ENCODE measurements at regions not wholly inside any gene's neighbourhood (a gene's known extent, or its start where the extent isn't known, plus 50 kb on each side); places are given as distances from the start of the nearest gene placed in this dataset.

DNA sequence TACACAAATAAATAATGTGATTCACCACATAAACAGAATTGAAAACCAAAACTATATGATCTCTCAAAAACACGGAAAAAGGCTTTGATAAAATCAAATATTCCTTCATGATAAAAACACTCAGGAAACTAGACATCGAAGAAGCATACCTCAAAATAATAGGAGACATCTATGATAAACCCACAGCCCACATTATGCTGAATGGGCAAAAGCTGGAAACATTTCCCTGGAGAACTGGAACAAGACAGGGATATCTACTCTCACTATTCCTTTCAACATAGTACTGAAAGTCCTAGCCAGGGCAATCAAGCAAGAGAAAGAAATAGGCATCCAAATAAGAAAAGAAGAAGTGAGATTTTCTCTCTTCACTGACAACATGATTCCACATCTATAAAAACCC, 371.5 kb upstream of the ATXN7L3B start:
- no TSS peak for BruUV-seq (replicated peaks)
- POLR2A ChIA-PET (ENCODE audit: low non-redundant PET): no interaction called here

DNA sequence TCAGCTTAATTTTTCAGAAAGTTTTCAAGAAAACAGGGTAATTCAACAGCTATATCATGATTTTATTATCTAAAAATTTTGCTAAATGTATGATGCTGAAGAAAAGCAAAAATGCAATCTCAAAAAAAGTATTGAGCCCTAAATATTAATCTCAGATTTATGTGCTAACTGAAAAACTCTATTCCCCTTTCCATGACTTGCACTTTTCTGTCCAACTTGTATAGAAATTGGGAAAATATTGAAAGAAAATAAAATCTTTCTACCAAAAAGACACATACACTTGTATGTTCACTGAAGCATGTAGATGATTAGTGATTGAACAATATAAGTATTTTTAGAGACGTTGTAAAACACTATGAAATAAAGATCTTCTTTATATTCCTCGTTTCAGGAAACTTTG, 368.0 kb upstream of the ATXN7L3B start:
- Histone ChIP-seq H3K36me3 (ENCODE audit: insufficient read depth, low read length, poor library complexity, severe bottlenecking) (no peaks in the 10 kb centered on the region), H3K27me3 (replicated peaks; ENCODE audit: insufficient read depth, low read depth, low read length, poor library complexity) (no peaks in the 10 kb centered on the region), H3K4me1 (ENCODE audit: insufficient read depth, low read length, poor library complexity, severe bottlenecking) (no peaks in the 10 kb centered on the region), H3K9me3 (ENCODE audit: low read depth, low read length, poor library complexity, severe bottlenecking) (no peaks in the 10 kb centered on the region), H3K27ac (ENCODE audit: low read depth, low read length, poor library complexity, severe bottlenecking) (no peak overlapping the region), H3K4me3 (ENCODE audit: low read depth, low read length, poor library complexity, severe bottlenecking) (no peak overlapping the region)
- POLR2A ChIA-PET (ENCODE audit: low non-redundant PET): no interaction called here
- CTCF ChIA-PET: no interaction called here
- DNase-seq (ENCODE audit: low spot score): no peak
- no TSS peak for BruUV-seq (replicated peaks)
- intact Hi-C loops (cut with micrococcal nuclease; ENCODE audit: unreplicated experiment): no loop called here
- TF ChIP-seq, protein P1, sequence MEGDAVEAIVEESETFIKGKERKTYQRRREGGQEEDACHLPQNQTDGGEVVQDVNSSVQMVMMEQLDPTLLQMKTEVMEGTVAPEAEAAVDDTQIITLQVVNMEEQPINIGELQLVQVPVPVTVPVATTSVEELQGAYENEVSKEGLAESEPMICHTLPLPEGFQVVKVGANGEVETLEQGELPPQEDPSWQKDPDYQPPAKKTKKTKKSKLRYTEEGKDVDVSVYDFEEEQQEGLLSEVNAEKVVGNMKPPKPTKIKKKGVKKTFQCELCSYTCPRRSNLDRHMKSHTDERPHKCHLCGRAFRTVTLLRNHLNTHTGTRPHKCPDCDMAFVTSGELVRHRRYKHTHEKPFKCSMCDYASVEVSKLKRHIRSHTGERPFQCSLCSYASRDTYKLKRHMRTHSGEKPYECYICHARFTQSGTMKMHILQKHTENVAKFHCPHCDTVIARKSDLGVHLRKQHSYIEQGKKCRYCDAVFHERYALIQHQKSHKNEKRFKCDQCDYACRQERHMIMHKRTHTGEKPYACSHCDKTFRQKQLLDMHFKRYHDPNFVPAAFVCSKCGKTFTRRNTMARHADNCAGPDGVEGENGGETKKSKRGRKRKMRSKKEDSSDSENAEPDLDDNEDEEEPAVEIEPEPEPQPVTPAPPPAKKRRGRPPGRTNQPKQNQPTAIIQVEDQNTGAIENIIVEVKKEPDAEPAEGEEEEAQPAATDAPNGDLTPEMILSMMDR (conservative IDR thresholded peaks at IDR 0.05; ENCODE audit: low read depth, low read length): no peak
- no peak for TF ChIP-seq EZH2 (IDR thresholded peaks at IDR 0.05; ENCODE audit: borderline replicate concordance, low read depth, low read length, poor library complexity, severe bottlenecking)

More for the DNA sequence above, 371.5 kb upstream of the ATXN7L3B start:
- Histone ChIP-seq H3K27ac (ENCODE audit: low read depth, low read length, poor library complexity, severe bottlenecking) (no peak overlapping the region), H3K27me3 (replicated peaks; ENCODE audit: insufficient read depth, low read depth, low read length, poor library complexity) (no peaks in the 10 kb centered on the region), H3K4me3 (ENCODE audit: low read depth, low read length, poor library complexity, severe bottlenecking) (no peak overlapping the region), H3K9me3 (ENCODE audit: low read depth, low read length, poor library complexity, severe bottlenecking) (no peaks in the 10 kb centered on the region), H3K4me1 (ENCODE audit: insufficient read depth, low read length, poor library complexity, severe bottlenecking) (no peaks in the 10 kb centered on the region), H3K36me3 (ENCODE audit: insufficient read depth, low read length, poor library complexity, severe bottlenecking) (no peaks in the 10 kb centered on the region)
- intact Hi-C loops (cut with micrococcal nuclease; ENCODE audit: unreplicated experiment): no loop called here
- CTCF ChIA-PET: no interaction called here
- no peak for DNase-seq (ENCODE audit: low spot score)
- TF ChIP-seq EZH2 (IDR thresholded peaks at IDR 0.05; ENCODE audit: borderline replicate concordance, low read depth, low read length, poor library complexity, severe bottlenecking): no peak
- TF ChIP-seq, protein P1 (conservative IDR thresholded peaks at IDR 0.05; ENCODE audit: low read depth, low read length): no peak

DNA sequence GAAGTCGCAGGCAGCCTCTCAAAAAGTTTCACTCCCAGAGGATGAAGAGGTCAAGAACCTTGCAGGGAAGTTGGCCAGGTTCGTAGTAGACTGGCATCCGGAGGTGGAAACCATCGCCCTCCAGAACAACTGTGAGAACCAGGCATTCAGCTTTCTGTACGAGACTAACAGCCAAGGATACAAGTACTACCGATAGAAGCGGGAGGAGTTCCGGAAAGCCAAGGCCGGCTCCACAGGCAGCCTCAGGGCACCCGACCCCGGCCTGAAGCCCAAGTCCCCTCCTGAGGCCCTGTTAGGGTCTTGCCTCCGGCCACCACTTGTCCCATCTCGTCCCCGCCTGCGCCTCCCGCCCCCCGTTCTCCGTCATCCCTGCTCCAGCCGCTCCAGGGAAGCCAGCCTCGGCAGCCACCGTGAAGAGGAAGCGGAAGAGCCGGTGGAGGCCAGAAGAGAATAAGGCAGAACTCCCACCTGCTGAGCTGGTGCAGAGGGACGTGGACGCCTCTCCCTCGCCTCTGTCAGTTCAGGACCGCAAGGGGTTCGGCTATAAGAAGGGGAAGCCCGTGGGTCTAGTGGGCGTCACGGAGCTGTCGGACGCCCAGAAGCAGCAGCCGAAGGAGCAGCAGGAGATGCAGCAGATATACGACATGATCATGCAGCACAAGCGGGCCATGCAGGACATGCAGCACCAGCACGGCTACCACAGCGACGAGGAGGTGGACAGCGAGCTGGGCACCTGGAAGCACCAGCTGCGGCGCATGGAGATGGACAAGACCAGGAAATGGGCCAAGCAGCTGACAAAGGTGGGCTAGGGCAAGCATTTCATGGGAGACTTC, 366.8 kb upstream of the ATXN7L3B start:
- ChIA-PET CTCF (no interaction called here), POLR2A (ENCODE audit: low non-redundant PET) (no interaction called here)
- no peak overlapping the region for H3K27ac ChIP-seq (ENCODE audit: low read depth, low read length, poor library complexity, severe bottlenecking)
- peaks cover 5% of the 10 kb centered on the region for H3K9me3 ChIP-seq (ENCODE audit: low read depth, low read length, poor library complexity, severe bottlenecking)
- no peaks in the 10 kb centered on the region for H3K36me3 ChIP-seq (ENCODE audit: insufficient read depth, low read length, poor library complexity, severe bottlenecking)
- no peak for TF ChIP-seq EZH2 (IDR thresholded peaks at IDR 0.05; ENCODE audit: borderline replicate concordance, low read depth, low read length, poor library complexity, severe bottlenecking)
- TF ChIP-seq, protein P1 (conservative IDR thresholded peaks at IDR 0.05; ENCODE audit: low read depth, low read length): no peak
- BruUV-seq (replicated peaks): no TSS peak
- no peaks in the 10 kb centered on the region for H3K27me3 ChIP-seq (replicated peaks; ENCODE audit: insufficient read depth, low read depth, low read length, poor library complexity)
- no peak for DNase-seq (ENCODE audit: low spot score)
- no peaks in the 10 kb centered on the region for H3K4me1 ChIP-seq (ENCODE audit: insufficient read depth, low read length, poor library complexity, severe bottlenecking)
- H3K4me3 ChIP-seq (ENCODE audit: low read depth, low read length, poor library complexity, severe bottlenecking): no peak overlapping the region
- intact Hi-C loops (cut with micrococcal nuclease; ENCODE audit: unreplicated experiment): no loop called here

All from A673 (cell line).